ENCODE measurements at regions not wholly inside any gene's neighbourhood (a gene's known extent, or its start where the extent isn't known, plus 50 kb on each side); places are given as distances from the start of the nearest gene placed in this dataset.

GRCh38 chr7:79770970-79771369, 317.5 kb upstream of the MAGI2 start:
- H3K4me1 ChIP-seq (ENCODE audit: control insufficient read depth, extremely low read depth, insufficient read depth, low read length) = no peaks in the 10 kb centered on the region
- dilution Hi-C loops (cut with MboI; ENCODE audit: extremely low pct_ligation_motif_present, low sequenced_read_pairs) = no loop called here
- H3K27me3 ChIP-seq (ENCODE audit: control insufficient read depth in 2 of 2, insufficient read depth in 2 of 2, low read length in 2 of 2) = no peaks in the 10 kb centered on the region
- H3K36me3 ChIP-seq (ENCODE audit: control insufficient read depth in 2 of 2, extremely low read depth in 1 of 2, insufficient read depth in 2 of 2, low read length in 2 of 2) = no peaks in the 10 kb centered on the region
- H3K9me1 ChIP-seq (replicated peaks; ENCODE audit: control insufficient read depth, extremely low read depth, insufficient read depth, low read length) = no peaks in the 10 kb centered on the region
- CTCF ChIA-PET = no interaction called here
- no peak overlapping the region for H3K9ac ChIP-seq (replicated peaks; ENCODE audit: extremely low read depth, insufficient read depth, low read length)
- no peak overlapping the region for H3K27ac ChIP-seq (ENCODE audit: insufficient read depth, low read depth, low read length)
- no peaks in the 10 kb centered on the region for H3K9me3 ChIP-seq (replicated peaks; ENCODE audit: control insufficient read depth, insufficient read depth, low read length)
- no peak overlapping the region for H2AFZ ChIP-seq (ENCODE audit: low read depth, low read length)
- FAIRE-seq (no peak), DNase-seq (ENCODE audit: low read depth, low spot score) (no peak)
- H3K4me3 ChIP-seq (replicated peaks in 1 of 3; ENCODE audit: insufficient read depth in 1 of 3, low read depth in 1 of 3, low read length in 3 of 3) = no peak overlapping the region
- H4K20me1 ChIP-seq (replicated peaks; ENCODE audit: control insufficient read depth, extremely low read depth, insufficient read depth, low read length) = no peaks in the 10 kb centered on the region
- no peak overlapping the region for H3K4me2 ChIP-seq (ENCODE audit: insufficient read depth, low read length)
- no peak for TF ChIP-seq FOS (IDR thresholded peaks at IDR 0.05; ENCODE audit: borderline replicate concordance, insufficient read depth, low read length)
- TF ChIP-seq EZH2 (IDR thresholded peaks at IDR 0.05; ENCODE audit: borderline replicate concordance, low read depth, low read length, severe bottlenecking) = no peak
- no peak for TF ChIP-seq MAX (IDR thresholded peaks at IDR 0.05; ENCODE audit: insufficient read depth, insufficient read length)
- POLR2A ChIA-PET = no interaction called here
- intact Hi-C loops (cut with micrococcal nuclease) = no loop called here
- BruUV-seq (replicated peaks) = no TSS peak
- no peaks in the 10 kb centered on the region for H3K79me2 ChIP-seq (ENCODE audit: control insufficient read depth, insufficient read depth, low read length)

- dilution Hi-C loops (cut with MboI; ENCODE audit: extremely low pct_ligation_motif_present, low sequenced_read_pairs) = no loop called here
- Histone ChIP-seq H3K27ac (ENCODE audit: insufficient read depth, low read depth, low read length) (no peak overlapping the region), H4K20me1 (replicated peaks; ENCODE audit: control insufficient read depth, extremely low read depth, insufficient read depth, low read length) (no peaks in the 10 kb centered on the region), H3K36me3 (ENCODE audit: control insufficient read depth in 2 of 2, extremely low read depth in 1 of 2, insufficient read depth in 2 of 2, low read length in 2 of 2) (no peaks in the 10 kb centered on the region), H3K4me2 (ENCODE audit: insufficient read depth, low read length) (no peak overlapping the region), H3K4me3 (replicated peaks in 1 of 3; ENCODE audit: insufficient read depth in 1 of 3, low read depth in 1 of 3, low read length in 3 of 3) (no peak overlapping the region), H3K4me1 (ENCODE audit: control insufficient read depth, extremely low read depth, insufficient read depth, low read length) (no peaks in the 10 kb centered on the region), H3K9me1 (replicated peaks; ENCODE audit: control insufficient read depth, extremely low read depth, insufficient read depth, low read length) (no peaks in the 10 kb centered on the region), H2AFZ (ENCODE audit: low read depth, low read length) (no peak overlapping the region), H3K9me3 (replicated peaks; ENCODE audit: control insufficient read depth, insufficient read depth, low read length) (no peaks in the 10 kb centered on the region), H3K27me3 (ENCODE audit: control insufficient read depth in 2 of 2, insufficient read depth in 2 of 2, low read length in 2 of 2) (no peaks in the 10 kb centered on the region), H3K9ac (replicated peaks; ENCODE audit: extremely low read depth, insufficient read depth, low read length) (no peak overlapping the region), H3K79me2 (ENCODE audit: control insufficient read depth, insufficient read depth, low read length) (no peaks in the 10 kb centered on the region)
- FAIRE-seq (no peak), DNase-seq (ENCODE audit: low read depth, low spot score) (peak; percentile 20)
- POLR2A ChIA-PET = no interaction called here
- TF ChIP-seq MAX (IDR thresholded peaks at IDR 0.05; ENCODE audit: insufficient read depth, insufficient read length) = no peak
- no peak for TF ChIP-seq CTCF (IDR thresholded peaks at IDR 0.05; ENCODE audit: extremely low read depth in 1 of 2, insufficient read depth in 1 of 2, low read depth in 1 of 2, low read length in 2 of 2)
- no peak for TF ChIP-seq JUN (IDR thresholded peaks at IDR 0.05; ENCODE audit: borderline replicate concordance, insufficient read depth, insufficient read length, low read depth)
- TF ChIP-seq POLR2AphosphoS5 (IDR thresholded peaks at IDR 0.05; ENCODE audit: insufficient read depth, low read depth, low read length) = no peak
- no peak for TF ChIP-seq GATA2 (IDR thresholded peaks at IDR 0.05; ENCODE audit: insufficient read depth, insufficient read length, low read depth, low read length)
- TF ChIP-seq MYC (IDR thresholded peaks at IDR 0.05; ENCODE audit: low read depth, low read length) = no peak
- TF ChIP-seq EZH2 (IDR thresholded peaks at IDR 0.05; ENCODE audit: borderline replicate concordance, low read depth, low read length, severe bottlenecking) = no peak
- TF ChIP-seq POLR2A (IDR thresholded peaks at IDR 0.05; ENCODE audit: low read depth, low read length) = no peak
- no peak for TF ChIP-seq FOS (IDR thresholded peaks at IDR 0.05; ENCODE audit: borderline replicate concordance, insufficient read depth, low read length)
- BruUV-seq (replicated peaks) = no TSS peak
- CTCF ChIA-PET = no interaction called here
- intact Hi-C loops (cut with micrococcal nuclease) = no loop called here
These were observed 316.6 kb upstream of the MAGI2 start for GRCh38 chr7:79770063-79770462.

Measured in endothelial cell of umbilical vein (primary cell).